ENCODE measurements at regions not wholly inside any gene's neighbourhood (a gene's known extent, or its start where the extent isn't known, plus 50 kb on each side); places are given as distances from the start of the nearest gene placed in this dataset.

- DNase-seq = no peak
Measured at GRCh38 chr3:117536006-117536405, 826.4 kb downstream of the TUSC7 start.

DNA sequence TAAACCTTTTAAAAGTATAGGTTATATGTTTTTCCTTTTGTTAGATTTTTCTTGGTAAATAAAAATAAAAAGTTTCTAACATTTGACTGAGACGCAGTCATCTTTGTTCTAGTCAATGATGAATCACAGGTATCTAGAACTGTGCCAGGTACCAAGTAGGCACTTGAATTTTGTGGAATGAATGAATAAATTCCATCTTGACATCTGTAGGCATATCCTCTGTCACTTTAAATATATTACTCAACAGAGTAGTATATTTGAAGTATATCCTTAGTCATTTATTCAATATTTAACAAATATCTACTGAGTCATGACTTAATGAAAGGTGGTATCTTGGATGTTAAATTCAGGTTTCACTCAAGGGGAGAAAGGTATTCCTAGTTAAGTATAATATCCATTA is 828.4 kb downstream of the TUSC7 start:
- no peak for DNase-seq

- DNase-seq = no peak
Measured at GRCh38 chr3:117539729-117540128, 830.1 kb downstream of the TUSC7 start.

DNA sequence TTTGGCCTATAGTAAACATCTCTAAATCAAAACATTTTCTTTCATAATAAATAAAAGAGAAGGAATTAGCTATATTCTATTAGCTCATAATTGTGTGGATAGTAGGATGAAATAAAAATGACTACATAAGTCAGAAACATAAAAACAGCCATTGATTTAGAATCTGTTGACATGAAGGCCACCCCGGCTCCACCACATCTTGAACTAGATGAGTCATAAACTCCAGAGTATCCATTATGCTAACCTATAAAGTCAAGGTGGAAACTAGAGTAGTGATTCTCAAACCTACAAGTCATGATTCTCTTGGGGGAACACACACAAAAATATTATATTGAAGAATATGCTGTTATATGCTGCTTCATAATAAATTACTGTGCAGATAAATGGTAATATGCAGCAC is 831.0 kb downstream of the TUSC7 start:
- DNase-seq = no peak

- no peak for DNase-seq
Measured at GRCh38 chr3:117541721-117542120, 832.1 kb downstream of the TUSC7 start.

DNA sequence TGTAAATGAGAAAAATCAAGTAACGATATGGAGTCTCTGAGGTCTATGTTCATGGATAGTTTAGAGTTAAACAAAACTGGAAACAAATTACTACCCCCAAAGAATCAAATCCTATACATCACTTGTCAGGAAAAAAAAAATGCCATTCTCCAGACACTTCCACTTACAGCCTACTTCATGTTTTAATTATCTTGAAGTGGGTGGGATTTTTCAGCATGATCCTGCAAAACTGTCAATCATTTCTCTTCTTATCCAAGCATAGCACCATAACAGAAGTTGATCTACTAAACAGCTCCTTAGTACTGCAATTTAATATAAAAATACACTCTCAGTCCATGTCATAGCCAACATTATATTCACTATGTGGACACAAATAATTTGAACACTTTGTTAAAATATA is 833.9 kb downstream of the TUSC7 start:
- no peak for DNase-seq

DNA sequence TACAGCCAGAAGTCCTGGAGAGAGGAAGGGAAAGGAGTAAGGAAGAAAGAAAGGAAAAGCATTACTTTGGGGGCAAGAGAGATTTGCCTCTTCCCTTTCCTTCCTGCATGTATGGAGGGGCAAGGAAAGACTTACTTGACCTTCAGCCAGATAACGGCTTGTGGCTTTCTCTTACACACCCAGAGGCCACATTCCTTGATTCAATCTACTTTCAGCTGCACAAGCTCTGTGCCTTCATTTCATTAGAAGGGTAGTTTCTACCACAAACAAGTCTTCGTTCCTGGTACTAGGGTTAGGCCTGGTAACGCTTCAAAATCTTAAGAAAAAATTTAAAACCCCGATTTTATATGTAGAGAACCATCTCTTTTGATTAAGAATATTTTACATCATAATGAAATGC is 835.9 kb downstream of the TUSC7 start:
- DNase-seq = no peak

DNA sequence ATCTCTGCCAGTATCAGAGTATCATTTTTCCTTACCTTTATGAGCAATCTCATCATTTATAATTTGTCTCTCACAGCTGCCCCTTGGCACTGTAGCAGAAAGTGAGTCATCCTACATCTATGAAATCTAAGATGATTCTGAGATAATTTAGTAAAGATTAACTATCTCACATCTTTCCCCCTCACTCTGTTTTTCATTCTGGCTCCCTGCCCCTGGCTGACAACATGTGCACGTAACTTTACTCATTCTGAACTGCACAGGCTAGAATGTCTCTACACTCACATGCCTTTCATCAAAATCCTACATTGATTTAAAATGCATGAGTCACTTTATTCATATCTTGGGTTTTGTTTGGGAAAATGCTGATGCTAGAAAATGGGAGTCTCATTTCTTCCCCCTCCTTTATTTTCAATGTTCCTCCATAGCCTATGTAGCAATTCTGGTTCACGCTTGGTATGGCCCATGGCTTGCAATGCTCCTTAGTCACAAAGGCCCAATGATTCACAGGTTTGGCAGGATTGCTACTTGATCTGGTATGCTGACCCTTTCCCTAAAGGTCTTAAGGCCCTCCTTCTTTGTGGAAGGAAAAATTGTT is 838.5 kb downstream of the TUSC7 start:
- DNase-seq = no peak

- no peak for DNase-seq
Measured at GRCh38 chr3:117548600-117548999, 839.0 kb downstream of the TUSC7 start.

GRCh38 chr3:117549716-117550115 is 840.1 kb downstream of the TUSC7 start:
- DNase-seq = no peak

DNA sequence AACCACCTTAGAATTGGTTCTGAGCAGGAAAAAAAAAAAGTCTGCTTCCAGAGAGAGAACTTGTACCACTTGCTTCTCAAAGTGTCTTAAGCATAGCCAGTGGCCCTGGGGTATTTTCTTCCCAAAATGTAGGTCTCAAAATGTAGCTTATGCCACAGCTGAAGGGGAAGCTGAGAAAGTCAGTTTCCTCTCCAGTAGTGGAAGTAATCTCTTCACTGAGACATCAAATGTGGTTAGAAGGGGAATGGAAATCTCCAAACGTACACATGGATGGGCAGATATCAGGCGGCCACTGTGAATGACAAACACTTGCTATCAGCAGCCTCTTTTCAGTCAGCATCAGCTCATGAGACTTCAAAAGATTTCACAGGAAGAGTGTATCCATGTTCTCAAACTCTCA is 841.2 kb downstream of the TUSC7 start:
- DNase-seq = no peak

- no peak for DNase-seq
Measured at GRCh38 chr3:117553461-117553860, 843.9 kb downstream of the TUSC7 start.

GRCh38 chr3:117556646-117557407 is 847.2 kb downstream of the TUSC7 start:
- DNase-seq = no peak

- DNase-seq = no peak
Measured at GRCh38 chr3:117557464-117558090, 848.0 kb downstream of the TUSC7 start.

DNA sequence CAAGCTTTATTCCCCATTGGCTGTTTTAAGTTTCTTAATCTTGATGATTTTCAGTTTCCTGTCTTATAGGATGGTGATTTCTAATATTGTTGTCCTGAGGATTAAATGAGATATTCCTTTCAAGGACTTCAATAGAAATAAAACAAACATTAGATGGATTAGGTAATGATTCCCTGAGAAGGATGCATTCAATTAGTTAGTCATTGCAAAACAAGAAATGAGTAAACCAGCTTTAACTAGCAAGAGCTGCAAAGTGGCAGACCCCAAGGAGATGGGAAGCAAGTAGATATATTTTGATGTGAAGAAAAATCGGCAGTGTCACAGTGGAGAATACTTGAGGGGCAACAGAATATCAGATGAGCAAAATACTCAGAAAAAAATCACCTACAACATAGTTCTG is 849.1 kb downstream of the TUSC7 start:
- DNase-seq = no peak

- no peak for DNase-seq
Measured at GRCh38 chr3:117562000-117562399, 852.4 kb downstream of the TUSC7 start.

DNA sequence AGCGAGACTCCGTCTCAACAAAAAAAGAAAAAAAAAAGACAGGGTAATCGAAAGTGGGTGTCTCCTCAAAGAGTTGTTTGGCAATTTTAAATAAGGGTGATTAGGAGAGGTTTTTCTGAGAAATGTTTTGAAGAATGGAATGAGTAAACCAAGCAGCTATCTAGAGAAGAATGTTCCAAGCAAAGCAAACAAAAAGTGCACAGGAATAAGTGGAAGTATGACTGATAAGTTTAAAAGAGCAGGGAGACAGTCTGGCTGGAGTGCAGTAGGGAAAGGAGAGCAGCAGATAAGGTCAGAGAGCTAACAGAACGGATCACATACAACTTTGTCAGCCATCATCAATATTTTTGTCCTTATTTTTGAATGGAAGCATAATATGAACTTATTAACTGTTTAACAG is 853.5 kb downstream of the TUSC7 start:
- no peak for DNase-seq

- no peak for DNase-seq
Measured at GRCh38 chr3:117565777-117566176, 856.2 kb downstream of the TUSC7 start.

- no peak for DNase-seq
Measured at GRCh38 chr3:117566926-117567325, 857.3 kb downstream of the TUSC7 start.

DNA sequence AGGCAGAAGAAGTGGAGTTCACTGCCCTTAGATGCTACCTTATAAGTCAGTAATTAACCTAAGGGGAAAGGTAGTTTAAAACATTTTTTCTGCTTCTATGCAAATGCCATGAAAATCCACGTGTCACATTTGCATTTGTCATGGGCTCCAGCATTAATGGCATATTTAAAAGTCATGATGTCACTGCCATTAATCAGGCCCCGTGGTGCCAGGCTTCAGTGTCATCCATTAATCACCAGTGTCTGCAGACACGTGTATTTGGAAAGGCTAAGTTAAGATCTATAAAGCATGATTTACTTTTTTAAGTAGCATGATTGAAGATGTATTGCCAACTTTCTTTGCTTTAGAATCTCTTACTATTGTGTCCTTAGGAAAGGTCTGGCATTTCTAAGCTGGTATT is 857.8 kb downstream of the TUSC7 start:
- DNase-seq = no peak

DNA sequence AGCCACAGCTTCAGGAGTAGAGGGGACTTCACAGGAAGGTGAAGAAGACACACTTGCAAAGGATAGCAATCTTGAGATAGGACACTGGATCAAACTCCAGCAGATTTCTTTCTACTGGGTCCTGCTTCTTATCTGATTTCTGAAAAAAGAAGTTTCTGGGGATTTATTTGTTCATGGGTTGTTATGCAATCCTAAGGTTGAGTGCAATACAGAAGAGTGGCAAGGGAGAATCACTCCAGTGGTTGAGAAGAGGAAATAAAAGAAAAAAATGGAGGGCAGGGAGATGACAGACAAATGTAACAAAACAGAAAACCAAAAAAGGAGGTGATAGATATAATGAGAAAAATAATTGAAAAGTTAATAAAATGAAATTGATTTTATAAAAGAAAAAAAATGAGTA is 858.3 kb downstream of the TUSC7 start:
- DNase-seq = no peak

- DNase-seq = no peak
Measured at GRCh38 chr3:117572786-117573185, 863.2 kb downstream of the TUSC7 start.

DNA sequence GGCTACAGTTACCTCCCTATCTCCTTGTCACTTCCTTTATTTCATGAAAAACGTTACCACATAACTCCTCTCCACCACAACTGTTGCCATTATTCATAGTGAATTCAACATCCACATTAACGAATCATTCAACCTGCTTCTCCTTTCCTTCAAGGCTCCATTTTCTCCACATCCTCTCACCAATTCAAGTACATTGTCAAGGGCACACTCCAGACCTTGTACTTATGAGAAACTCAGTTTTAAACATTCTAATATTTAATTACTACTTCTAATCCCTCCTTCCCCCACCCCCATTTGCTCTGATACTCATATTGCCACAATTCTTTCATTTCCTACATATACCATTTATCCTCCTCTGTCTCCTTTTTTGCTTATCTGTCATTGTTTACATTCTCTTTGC is 871.2 kb downstream of the TUSC7 start:
- no peak for DNase-seq

GRCh38 chr3:117586161-117586560 is 876.6 kb downstream of the TUSC7 start:
- DNase-seq = no peak

DNA sequence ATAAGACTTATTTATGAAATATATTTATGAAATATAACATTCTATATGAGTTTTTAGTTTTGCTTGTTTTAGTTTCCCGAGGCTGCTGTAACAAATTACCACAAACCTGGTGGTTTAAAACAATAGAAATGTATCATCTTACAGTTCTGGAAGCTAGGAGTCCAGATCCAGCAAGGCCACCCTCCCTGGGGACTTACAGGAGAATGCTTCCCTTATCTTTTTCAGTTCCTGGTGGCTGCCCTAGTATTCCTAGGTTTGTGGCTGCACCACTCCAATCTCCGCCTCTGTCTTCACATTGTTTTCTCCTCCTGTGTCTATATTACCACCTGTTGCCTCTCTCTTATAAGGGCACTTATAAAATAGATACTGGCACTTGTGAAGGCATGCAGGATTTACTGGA is 877.8 kb downstream of the TUSC7 start:
- no peak for DNase-seq

Measured in DMS 273 treated with DMSO at 0.1 percent for 48 hours (cell line).